Inferior parietal cortex (tissue), 1 donor: ENCODE measurements at regions not wholly inside any gene's neighbourhood (a gene's known extent, or its start where the extent isn't known, plus 50 kb on each side); places are given as distances from the start of the nearest gene placed in this dataset.

Experiments
- DNase-seq: peaks from one replicate; pipeline ENCODE4 v3.0.0-alpha.2; 2016; ENCODE audit errors: extremely low spot score

DNA sequence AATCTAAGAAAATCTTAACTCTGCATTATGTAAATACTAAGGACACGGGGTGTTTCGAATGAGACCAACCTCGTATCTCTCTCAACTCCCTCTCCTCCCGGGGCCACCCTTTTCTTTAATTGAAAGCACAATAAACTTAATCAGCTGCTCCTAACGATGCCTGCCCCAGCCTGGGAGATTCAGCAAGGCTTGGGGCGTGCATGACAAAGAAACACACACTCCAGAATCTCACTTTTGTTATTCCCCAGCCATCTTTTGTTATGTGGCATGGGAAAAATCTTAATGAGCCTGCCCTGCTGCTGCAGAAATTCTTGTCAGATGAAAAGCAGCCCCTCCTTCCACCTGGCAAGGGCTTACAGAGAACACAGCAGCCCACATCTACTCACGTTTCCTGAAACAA, 117.4 kb downstream of the TTLL2 start:
- no peak for DNase-seq

DNA sequence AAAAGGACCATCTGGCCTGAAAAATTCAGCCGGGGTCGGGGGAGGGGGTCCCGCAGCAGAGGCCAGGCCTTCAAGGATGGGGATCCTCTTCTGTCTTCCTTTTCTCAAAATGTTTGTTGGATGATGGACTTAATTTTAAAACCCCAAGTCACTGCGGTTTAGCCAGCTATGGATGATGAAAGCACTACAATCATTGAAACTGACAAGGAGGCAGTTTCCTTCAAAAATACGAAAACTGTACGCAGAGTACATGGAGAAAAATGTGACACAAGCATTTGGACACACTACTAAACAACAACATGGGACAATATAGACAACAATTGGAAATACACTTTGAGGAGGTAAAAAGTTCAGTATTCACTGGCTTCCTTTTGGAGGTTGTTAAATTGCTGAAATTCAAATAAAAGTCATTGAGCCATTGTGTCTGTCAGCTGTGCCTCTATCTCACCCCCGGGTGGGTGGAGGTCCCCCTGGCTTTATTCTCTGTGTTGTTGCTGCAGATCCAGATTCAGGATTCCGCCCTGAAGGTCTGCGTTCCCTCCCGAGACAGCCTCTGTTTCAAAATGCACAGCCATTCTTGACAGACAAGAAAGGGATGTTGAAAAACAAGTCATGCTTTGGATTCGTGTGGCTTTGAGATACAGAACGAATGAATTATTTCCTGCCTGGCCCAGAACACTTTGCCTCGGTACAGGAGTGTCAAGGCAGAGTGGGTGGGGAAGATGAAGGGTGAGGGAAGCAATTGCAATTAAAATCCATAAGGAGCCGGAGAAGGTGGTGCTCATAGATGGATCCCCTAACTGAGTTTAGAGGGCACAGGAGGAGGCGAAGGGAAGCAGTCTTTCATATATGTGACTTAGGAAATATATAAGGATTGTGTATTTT, 118.2 kb downstream of the TTLL2 start:
- no peak for DNase-seq

DNA sequence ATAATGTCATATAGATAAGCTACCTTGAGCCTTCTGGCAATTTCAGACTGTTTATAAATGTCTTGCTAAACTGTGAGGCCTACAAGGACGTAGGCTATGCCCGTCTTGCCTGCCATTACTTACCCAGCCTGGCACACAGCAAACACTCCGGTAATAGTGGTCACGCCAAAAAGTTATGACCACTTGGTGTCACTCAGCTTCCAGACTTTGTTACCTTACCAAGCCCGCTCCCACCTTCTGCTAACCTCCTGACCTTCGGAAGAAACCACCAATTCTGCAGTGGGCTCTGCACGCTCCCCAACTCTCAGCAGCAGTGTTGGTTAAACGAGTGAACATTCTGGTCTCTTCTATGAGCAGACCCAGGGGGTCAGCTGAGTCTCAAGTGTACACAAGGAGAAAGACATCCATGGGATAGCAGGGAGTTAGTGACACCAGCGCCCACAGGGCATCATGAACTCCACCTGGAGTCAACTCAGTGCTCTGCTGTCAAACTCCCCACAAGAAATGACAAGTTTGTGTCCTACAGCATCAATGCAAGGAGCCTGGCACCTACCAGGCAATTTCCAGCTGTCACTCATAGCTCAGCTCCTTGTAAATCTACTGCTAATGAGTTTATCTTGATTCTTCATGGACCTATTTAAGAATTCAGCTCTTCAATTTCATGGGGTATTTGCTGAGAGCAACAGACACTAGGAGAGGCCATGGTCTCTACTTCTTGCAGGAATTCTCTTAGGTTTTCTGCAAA, 119.9 kb downstream of the TTLL2 start:
- DNase-seq = no peak

DNA sequence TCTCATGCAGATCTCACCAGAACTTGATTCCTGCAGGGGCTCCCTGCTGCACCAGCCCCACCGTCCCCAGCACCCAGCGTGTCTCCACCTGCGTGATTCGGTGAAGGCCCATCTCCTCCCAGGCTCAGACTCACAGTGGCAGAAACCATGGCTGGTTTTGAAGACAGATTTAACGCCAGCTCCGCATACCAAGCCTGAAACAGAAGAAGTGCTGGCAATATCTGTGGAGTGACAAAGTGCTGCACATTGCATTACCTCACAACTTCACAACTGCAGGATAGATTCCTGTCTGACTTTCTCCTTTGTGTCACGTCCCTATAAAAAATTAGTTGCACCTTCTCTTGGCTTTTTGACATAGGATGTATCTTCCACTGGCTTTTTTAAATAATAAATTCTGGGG, 120.7 kb downstream of the TTLL2 start:
- DNase-seq = no peak

DNA sequence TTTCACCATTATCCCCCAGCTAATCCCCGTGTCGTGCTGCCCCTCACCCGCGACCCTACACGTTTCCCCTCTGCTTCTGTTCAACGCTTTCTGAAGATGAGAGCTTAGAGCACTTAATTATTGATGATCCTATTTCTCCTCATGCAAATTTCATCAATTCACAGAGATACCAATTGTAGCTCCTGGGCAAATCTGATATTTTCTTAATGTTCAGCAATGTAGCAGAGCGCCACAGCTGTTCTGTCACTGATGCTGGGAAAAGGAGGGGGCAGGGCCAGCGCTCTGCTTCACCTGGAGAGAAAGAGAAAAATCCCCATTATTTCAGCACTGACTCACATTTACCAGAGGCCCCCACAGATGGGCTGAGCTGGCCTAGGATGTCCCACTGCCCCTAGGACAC, 121.2 kb downstream of the TTLL2 start:
- DNase-seq = no peak

DNA sequence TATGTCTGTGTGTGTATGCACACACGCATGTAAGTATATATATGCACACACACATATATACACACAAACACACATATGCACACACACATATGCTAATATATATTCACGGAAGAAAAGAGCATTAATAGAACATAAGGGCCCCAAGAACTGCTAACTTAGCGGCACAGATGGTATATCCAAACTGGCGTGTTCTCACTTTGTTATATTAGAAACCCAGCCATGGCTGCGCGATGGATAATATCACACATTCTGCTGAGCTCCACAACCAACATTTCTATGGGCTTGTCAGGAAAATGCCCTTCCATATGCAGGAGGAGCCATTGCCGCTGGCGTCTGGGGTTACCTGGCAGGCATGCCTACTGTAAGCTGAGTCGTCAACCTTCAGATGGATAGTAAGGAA, 122.1 kb downstream of the TTLL2 start:
- no peak for DNase-seq

DNA sequence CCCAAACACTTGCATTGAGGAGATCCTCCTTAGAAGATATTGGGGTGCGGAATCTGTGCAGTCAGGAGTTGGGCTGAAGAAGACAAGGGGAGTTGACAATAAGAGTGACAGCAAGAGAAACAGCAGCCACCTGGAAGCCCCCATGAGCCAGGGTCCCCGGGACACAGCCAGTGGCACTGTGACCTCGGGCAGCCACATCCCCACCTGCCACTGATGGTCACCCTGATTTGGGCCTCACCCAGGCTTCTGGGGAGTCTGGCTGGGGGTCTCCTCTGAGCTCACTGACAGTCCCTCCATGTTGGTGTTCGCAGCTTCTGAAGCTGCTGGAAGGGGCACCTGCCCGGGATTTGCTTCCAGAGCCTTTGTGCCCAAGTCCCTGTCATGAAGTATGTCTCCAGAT, 123.5 kb downstream of the TTLL2 start:
- no peak for DNase-seq

DNA sequence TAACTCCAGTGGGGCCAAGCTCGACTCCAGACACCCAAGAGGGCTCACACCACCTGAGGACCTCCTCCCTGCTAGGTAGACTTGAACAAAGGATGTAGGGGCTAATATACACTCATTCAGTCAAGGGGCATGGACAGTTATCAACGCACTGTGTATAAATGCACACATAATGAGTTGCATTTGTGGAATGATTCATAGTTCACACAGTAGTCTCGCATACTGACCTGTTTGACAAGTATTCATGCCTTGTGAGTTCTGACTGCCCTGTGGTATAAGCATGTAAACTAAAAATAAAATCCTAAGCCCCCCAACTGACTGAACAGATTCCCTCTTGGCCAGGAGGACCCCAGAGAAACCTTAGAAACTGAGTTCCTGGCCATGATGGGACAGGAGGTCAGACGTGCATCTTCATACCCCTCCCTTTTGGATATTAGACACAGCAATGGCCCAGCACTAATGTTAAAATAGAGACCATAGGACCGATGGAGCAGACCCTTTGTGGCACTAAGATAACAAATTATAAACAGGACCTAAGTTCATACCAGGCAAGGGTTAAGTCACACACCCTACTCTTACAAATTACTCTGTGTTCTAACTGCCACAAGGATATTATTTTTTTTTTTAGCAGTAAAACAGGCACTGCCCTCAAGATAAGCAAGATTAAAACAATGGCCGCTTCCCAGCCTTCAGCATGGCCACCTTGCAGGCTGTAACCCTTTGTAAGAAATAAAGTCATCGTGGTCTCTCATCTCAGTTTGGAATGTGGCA, 124.4 kb downstream of the TTLL2 start:
- no peak for DNase-seq

DNA sequence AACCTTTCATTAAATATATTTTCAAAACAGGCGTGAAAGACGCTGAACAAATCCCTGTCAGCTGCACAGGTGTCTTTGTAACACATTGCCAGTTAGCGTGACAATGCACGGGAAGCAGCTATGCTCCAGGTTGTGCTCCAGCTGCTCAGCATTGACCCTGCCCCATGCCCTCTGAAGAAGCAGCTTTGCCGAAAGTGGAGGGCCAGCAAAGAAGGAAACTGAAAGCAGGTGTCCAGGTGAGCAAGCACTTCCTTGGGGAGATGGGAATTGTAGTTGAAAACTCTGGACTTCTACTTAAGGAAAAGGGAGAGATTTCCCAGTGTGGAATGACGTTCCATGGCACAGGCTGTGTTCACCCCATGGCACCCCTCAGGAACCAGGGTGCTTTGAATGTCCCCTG, 125.7 kb downstream of the TTLL2 start:
- no peak for DNase-seq

DNA sequence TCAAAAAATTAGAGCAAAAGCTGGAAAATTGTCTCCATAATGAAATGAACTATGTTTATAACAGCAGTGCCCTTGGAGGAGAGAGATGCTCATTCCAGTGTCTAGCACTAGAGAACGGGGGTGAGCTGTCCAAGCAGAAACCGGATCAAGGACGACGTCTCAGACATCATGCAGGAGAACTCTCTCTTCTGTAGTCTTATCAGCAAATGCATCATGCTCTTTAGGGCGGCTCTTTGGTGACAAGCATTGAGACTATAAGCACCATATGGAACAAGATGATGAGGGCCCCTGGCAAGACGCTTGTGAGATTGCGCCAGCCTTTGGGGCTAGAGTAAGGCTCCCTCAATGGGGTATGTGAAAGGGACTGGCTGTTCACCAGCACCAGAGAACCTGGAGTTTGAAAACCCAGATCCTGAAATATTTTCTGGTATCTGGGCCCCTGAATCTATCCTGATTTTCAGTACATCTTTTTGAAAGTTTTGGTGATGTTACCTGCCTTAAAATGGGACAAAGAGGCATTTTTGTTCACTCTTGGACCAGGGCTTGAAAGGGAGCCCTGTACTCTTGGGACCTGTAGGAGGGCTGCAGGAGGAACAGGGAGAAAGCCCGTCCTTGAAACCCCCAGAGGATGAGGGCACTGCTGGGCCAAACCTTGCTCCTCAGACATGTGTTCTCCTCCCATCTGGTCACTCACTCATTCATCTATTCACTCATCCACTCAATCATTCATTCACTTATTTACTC, 127.6 kb downstream of the TTLL2 start:
- DNase-seq = no peak

DNA sequence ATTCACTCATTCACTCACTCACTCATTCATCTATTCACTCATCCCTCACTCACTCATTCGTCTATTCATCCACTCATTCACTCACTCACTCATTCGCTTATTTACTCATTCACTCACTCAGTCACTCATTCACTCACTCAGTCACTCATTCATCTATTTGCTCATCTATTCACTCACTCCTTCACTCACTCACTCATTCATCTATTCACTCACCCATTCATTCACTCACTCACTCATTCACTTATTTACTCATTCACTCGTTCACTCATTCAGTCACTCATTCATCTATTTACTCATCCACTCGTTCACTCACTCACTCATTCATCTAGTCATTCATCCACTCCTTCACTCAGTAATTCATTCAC, 128.2 kb downstream of the TTLL2 start:
- DNase-seq = no peak

DNA sequence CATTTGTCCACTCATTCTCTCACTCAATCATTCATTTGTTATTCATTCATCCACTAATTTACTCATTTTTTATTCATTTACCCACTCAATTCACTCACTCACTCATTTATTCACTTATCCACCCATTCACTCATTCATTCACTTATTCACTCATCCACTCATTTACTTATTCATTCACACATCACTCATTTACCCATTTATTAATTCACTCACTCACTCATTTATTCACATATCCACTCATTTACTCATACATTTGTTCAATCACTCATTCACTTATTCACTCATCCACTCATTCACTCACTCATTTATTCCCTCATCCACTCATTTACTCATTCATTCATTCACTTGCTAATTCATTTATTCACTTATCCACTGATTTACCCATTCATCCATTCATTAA, 129.1 kb downstream of the TTLL2 start:
- DNase-seq = no peak

DNA sequence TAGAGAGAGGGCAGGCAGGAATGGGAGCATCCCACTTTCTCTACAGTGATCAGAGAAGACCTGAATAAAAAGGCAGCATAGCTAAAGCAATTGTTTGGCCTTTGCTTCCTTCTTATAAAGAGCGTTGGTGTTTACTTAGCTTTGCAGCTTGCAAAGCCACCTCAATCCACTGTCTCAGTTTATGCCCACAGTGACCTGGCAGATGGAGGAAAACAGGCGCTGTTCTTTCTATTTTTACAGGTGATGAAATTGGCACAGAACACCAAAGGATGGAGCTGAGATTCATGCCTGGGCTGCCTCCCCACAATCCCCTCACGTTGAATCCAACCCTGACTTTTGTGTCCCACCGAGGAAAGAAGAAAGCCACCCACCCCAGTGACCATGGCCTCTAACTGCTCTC, 130.5 kb downstream of the TTLL2 start:
- no peak for DNase-seq

DNA sequence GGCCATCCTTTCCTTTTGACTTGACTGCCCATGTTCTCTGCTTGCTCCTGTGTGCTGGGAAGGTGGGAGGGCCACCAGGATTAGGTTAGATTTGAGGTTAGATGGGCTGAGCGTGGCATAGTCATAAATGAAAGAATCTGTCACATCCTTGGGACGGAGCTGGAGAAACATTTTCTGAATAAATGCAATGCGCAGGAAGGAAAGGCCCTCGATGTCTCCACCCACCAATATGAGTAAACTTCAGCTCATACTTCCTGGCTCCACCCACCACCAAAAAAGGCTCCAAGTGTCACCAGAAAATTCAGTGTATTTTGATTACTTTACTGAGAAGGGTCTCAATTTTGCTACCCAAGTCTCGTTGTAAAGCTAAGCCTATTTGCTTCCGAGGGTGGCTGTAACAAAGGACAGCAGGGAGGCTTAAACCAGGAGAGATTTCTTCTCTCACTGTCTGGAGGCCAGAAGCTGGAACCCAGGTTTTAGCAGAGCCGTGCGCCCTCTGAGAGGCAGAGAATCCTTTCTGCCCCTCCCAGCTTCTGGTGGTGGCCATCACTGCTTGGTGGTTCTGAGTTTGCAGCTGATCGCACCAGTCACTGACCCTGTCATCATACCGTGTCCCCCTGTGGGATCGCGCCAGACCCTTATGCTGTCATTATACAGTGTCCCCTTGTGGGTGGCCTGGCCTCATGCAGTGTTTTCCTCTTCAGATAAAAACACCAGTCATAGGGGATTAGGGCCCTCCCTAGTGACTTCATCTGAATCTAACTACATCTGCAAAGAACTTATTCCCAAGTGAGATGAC, 137.8 kb downstream of the TTLL2 start:
- no peak for DNase-seq

DNA sequence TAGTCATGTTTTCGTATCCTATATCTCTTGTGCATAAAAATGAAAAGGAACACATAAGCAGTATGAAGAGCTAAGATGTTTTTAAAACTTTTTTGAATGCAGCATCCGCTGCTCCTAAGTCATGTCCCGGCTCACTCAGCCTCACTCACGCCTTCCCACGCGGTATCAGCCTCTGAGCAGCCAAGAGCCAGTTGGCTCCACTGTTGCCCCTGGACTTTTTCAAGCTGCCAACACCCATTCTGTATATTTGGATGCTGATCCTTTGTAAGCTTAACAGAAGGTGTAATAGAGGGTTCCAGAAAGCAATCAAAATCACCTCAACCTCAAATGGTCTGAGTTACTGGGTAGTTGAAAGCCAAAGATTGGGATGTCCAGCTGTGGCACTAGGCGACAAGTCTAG, 139.3 kb downstream of the TTLL2 start:
- no peak for DNase-seq

DNA sequence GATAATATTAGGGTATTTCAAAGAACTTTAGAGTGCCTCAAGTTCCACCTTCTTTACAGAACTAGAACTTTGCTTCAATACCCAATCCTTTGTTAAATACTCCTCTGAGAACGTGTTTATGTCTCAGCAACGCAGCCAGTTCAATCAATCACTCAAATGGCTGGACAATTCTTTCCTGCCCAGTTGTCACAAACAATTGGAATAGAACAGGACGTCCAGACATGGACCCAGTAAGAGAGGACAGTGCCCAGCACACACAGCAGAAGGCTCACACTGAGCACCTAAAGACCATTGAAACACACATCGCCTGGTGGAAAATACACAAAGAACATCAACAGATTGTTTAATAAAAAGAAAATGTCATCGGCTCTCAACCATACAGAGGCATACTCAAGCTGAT, 140.6 kb downstream of the TTLL2 start:
- no peak for DNase-seq

DNA sequence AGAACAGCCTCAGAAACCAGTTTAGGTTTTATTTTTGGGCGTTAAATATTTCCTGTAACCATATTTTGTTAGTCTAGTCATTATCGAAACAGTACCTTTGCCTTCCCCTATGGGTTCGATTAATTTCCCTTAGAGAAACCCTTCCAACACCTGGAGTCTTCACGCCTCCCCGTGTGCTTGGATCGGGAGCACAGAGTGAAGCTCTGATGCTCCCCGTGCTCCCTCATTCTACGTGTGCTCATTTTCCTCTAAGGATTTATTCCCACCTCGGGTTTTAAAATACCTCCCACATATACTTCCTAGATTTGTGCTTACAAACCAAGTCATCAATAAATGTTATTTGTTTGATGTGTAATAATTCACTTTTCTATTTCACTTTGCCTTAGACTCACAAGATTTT, 142.4 kb downstream of the TTLL2 start:
- no peak for DNase-seq

DNA sequence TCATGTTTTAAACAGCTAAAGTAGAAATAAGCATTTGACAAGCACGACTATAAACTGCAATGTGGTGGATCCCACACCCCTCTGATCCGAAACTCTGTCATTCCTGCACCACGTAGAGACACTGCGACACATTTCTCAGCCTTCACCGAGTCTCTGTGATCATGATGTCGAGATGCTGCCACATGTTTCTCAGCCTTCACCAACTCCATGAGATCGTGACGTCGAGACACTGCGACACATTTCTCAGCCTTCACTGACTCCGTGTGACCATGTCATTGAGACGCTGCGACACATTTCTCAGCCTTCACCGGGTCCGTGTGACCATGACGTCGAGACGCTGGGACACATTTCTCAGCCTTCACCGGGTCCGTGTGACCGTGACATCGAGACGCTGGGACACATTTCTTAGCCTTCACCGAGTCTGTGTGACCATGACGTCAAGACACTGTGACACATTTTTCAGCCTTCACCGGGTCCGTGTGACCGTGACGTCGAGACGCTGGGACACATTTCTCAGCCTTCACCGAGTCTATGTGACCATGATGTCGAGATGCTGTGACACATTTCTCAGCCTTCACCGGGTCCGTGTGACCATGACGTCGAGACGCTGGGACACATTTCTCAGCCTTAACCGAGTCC, 143.0 kb downstream of the TTLL2 start:
- no peak for DNase-seq

DNA sequence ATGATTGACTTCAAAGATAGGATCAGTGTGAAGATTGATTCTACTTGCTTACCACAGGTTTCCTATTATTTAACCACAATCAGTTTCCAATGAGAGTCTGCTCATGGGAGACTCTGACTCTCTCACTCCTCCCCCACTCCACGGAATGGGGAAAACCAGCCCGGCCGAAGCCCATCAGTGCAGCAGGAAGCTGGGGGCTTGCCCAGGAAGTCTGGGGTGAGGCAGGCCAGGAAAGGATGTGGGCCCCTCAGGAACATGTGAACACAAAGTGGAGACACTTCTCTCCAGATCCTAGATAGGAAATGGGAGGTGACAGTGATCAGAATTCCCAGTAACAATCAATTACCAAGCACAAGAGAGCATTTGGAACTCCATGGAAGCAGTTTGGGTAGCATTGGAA, 144.2 kb downstream of the TTLL2 start:
- no peak for DNase-seq

DNA sequence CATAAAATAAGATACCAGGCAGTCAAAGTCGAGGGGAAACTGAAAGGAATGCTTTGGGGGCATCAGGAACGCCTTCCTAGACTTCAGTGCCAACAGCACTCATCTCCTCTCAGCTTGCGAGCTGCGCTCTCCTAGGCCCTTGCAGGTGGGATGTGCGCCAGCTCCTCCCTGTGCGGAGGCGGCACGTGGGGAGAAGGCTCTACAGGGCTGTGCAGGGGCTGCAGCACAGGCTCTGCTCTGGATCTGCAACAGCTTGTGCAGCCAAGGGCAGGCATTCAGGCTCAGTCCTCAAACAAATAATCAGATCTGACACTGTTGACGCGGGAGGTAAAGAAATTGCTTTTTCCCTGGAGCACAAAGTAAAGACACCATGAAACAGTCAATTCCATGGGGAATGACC, 144.8 kb downstream of the TTLL2 start:
- DNase-seq = no peak
